Liver (tissue), 3 donors: ENCODE measurements at regions not wholly inside any gene's neighbourhood (a gene's known extent, or its start where the extent isn't known, plus 50 kb on each side); places are given as distances from the start of the nearest gene placed in this dataset.

Experiments
- EGR1 ChIP-seq, 2 donors: IDR thresholded peaks; 2 replicates each; pipeline ENCODE4 v1.6.1; 2016 to 2018; ENCODE audit warnings: antibody characterized with exemption in 2 of 2, low read depth in 2 of 2
- FOXA1 ChIP-seq: IDR thresholded peaks from 2 replicates; pipeline ENCODE4 v1.6.1; 2016; ENCODE audit warnings: antibody characterized with exemption
- GABPA ChIP-seq, 2 donors: IDR thresholded peaks in 1 of 2; conservative IDR thresholded peaks in 1 of 2; 2 replicates each; pipeline ENCODE4 v1.6.1; 2016; ENCODE audit warnings: antibody characterized with exemption in 2 of 2, mild to moderate bottlenecking in 1 of 2, moderate library complexity in 1 of 2
- HNF4A ChIP-seq, 2 donors: conservative IDR thresholded peaks; 2 replicates each; pipeline ENCODE4 v1.6.1; 2016; ENCODE audit warnings: antibody characterized with exemption in 2 of 2, mild to moderate bottlenecking in 2 of 2
- JUND ChIP-seq, 2 donors: IDR thresholded peaks; 2 replicates each; pipeline ENCODE4 v1.6.1; 2016; ENCODE audit warnings: antibody characterized with exemption in 2 of 2
- MAX ChIP-seq: IDR thresholded peaks from 2 replicates; pipeline ENCODE4 v1.6.1; 2016; ENCODE audit warnings: antibody characterized with exemption
- RAD21 ChIP-seq, 2 donors: IDR thresholded peaks; 2 replicates each; pipeline ENCODE4 v1.6.1; 2016; ENCODE audit warnings: antibody characterized with exemption in 2 of 2, mild to moderate bottlenecking in 2 of 2
- SP1 ChIP-seq: IDR thresholded peaks from 2 replicates; pipeline ENCODE4 v1.6.1; 2018; ENCODE audit warnings: antibody characterized with exemption, mild to moderate bottlenecking
- TAF1 ChIP-seq: conservative IDR thresholded peaks from 2 replicates; pipeline ENCODE4 v1.6.1; 2016; ENCODE audit warnings: antibody characterized with exemption, mild to moderate bottlenecking
- YY1 ChIP-seq: IDR thresholded peaks from 2 replicates; pipeline ENCODE4 v1.6.1; 2016; ENCODE audit warnings: antibody characterized with exemption, mild to moderate bottlenecking
- TF ChIP-seq, protein P1 (sequence below): IDR thresholded peaks from 2 replicates; pipeline ENCODE4 v1.6.1; 2016; ENCODE audit warnings: antibody characterized with exemption, mild to moderate bottlenecking
- TF ChIP-seq, protein P2 (sequence below): fragments of 150-350 bp; IDR thresholded peaks from 2 replicates; pipeline ENCODE4 v1.5.1; 2017; ENCODE audit warnings: improper control_type of control experiment, low read depth, low read length; ENCODE audit not compliant: missing input control
- TF ChIP-seq, protein P3 (sequence below): IDR thresholded peaks from 2 replicates; pipeline ENCODE4 v1.6.1; 2016; ENCODE audit warnings: antibody characterized with exemption
- donor health status: healthy.
- donor health status: healthy.

GRCh38 chr18:78859686-78860085 lies 119.9 kb upstream of the SALL3 start:
- TF ChIP-seq, protein P1, sequence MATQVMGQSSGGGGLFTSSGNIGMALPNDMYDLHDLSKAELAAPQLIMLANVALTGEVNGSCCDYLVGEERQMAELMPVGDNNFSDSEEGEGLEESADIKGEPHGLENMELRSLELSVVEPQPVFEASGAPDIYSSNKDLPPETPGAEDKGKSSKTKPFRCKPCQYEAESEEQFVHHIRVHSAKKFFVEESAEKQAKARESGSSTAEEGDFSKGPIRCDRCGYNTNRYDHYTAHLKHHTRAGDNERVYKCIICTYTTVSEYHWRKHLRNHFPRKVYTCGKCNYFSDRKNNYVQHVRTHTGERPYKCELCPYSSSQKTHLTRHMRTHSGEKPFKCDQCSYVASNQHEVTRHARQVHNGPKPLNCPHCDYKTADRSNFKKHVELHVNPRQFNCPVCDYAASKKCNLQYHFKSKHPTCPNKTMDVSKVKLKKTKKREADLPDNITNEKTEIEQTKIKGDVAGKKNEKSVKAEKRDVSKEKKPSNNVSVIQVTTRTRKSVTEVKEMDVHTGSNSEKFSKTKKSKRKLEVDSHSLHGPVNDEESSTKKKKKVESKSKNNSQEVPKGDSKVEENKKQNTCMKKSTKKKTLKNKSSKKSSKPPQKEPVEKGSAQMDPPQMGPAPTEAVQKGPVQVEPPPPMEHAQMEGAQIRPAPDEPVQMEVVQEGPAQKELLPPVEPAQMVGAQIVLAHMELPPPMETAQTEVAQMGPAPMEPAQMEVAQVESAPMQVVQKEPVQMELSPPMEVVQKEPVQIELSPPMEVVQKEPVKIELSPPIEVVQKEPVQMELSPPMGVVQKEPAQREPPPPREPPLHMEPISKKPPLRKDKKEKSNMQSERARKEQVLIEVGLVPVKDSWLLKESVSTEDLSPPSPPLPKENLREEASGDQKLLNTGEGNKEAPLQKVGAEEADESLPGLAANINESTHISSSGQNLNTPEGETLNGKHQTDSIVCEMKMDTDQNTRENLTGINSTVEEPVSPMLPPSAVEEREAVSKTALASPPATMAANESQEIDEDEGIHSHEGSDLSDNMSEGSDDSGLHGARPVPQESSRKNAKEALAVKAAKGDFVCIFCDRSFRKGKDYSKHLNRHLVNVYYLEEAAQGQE, result no peak
- TF ChIP-seq, protein P2, sequence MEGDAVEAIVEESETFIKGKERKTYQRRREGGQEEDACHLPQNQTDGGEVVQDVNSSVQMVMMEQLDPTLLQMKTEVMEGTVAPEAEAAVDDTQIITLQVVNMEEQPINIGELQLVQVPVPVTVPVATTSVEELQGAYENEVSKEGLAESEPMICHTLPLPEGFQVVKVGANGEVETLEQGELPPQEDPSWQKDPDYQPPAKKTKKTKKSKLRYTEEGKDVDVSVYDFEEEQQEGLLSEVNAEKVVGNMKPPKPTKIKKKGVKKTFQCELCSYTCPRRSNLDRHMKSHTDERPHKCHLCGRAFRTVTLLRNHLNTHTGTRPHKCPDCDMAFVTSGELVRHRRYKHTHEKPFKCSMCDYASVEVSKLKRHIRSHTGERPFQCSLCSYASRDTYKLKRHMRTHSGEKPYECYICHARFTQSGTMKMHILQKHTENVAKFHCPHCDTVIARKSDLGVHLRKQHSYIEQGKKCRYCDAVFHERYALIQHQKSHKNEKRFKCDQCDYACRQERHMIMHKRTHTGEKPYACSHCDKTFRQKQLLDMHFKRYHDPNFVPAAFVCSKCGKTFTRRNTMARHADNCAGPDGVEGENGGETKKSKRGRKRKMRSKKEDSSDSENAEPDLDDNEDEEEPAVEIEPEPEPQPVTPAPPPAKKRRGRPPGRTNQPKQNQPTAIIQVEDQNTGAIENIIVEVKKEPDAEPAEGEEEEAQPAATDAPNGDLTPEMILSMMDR, result no peak
- TF ChIP-seq RAD21 (IDR thresholded peaks at IDR 0.05) (no peak), JUND (IDR thresholded peaks at IDR 0.05) (no peak), EGR1 (IDR thresholded peaks at IDR 0.05; ENCODE audit: low read depth in 2 of 2) (no peak), GABPA (IDR thresholded peaks at IDR 0.05 in 1 of 2, conservative IDR thresholded peaks at IDR 0.05 in 1 of 2) (no peak), MAX (no peak), HNF4A (conservative IDR thresholded peaks at IDR 0.05) (no peak), FOXA1 (no peak), YY1 (no peak), TAF1 (no peak), SP1 (no peak)
- TF ChIP-seq, protein P3, sequence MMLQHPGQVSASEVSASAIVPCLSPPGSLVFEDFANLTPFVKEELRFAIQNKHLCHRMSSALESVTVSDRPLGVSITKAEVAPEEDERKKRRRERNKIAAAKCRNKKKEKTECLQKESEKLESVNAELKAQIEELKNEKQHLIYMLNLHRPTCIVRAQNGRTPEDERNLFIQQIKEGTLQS, result no peak
